Tibial nerve (tissue), 3 donors: ENCODE measurements at regions not wholly inside any gene's neighbourhood (a gene's known extent, or its start where the extent isn't known, plus 50 kb on each side); places are given as distances from the start of the nearest gene placed in this dataset.

Experiments
- CTCF ChIP-seq, 5 experiments: fragments of 200-600 bp in 3 of 5; fragments of 450-650 bp in 2 of 5; sonication (generic) in 3 of 5; IDR thresholded peaks; one replicate each; pipeline ENCODE4 v1.5.1; 2016 to 2019; ENCODE audit warnings: antibody characterized with exemption in 5 of 5, mild to moderate bottlenecking in 3 of 5, moderate library complexity in 2 of 5
- POLR2A ChIP-seq, 2 donors: fragments of 450-650 bp; IDR thresholded peaks; one replicate each; pipeline ENCODE4 v1.6.1; 2017; ENCODE audit warnings: antibody characterized with exemption in 2 of 2, mild to moderate bottlenecking in 2 of 2, moderate library complexity in 2 of 2

GRCh38 chr10:2367083-2367482, 629.8 kb upstream of the ADARB2 start:
- TF ChIP-seq POLR2A (IDR thresholded peaks at IDR 0.05) (no peak), CTCF (IDR thresholded peaks at IDR 0.05) (no peak)
